ENCODE measurements at regions not wholly inside any gene's neighbourhood (a gene's known extent, or its start where the extent isn't known, plus 50 kb on each side); places are given as distances from the start of the nearest gene placed in this dataset.

- no peak for TF ChIP-seq CTCF (IDR thresholded peaks at IDR 0.05; ENCODE audit: insufficient read depth, low read depth, low read length)
- DNase-seq (ENCODE audit: low read depth), result no peak
- no peak overlapping the region for H3K4me3 ChIP-seq (ENCODE audit: low read depth, low read length)
These were observed 236.1 kb upstream of the GLI3 start for GRCh38 chr7:42473099-42473498.

- no peak for DNase-seq (ENCODE audit: low read depth)
- TF ChIP-seq CTCF (IDR thresholded peaks at IDR 0.05; ENCODE audit: insufficient read depth, low read depth, low read length), result no peak
- H3K4me3 ChIP-seq (ENCODE audit: low read depth, low read length), result no peak overlapping the region
These were observed 234.7 kb upstream of the GLI3 start for GRCh38 chr7:42471573-42472174.

DNA sequence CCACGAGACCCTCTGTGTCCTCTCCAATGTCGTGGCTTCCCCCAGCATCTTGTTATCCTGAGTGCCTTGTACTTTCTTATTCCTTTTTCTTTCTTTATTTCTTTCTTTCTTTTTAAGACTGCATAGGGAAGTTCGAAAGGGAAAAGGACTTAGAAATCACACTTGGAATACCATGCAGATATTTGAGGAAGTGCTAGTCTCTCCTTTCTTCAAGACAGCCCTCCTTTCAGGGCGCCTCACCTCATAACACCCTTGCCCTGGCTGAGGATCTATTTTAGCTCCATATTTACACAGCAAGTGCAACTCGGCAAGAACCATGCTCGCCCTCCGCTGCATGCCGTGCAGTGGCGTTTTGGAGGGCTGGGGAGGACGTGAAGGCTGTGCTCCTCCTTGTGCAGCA lies 232.3 kb upstream of the GLI3 start:
- H3K4me3 ChIP-seq (ENCODE audit: low read depth, low read length), result no peak overlapping the region
- no peak for TF ChIP-seq CTCF (IDR thresholded peaks at IDR 0.05; ENCODE audit: insufficient read depth, low read depth, low read length)
- no peak for DNase-seq (ENCODE audit: low read depth)

GRCh38 chr7:42468471-42468870 lies 231.5 kb upstream of the GLI3 start:
- no peak for TF ChIP-seq CTCF (IDR thresholded peaks at IDR 0.05; ENCODE audit: insufficient read depth, low read depth, low read length)
- no peak for DNase-seq (ENCODE audit: low read depth)
- no peak overlapping the region for H3K4me3 ChIP-seq (ENCODE audit: low read depth, low read length)

- DNase-seq (ENCODE audit: low read depth), result no peak
- TF ChIP-seq CTCF (IDR thresholded peaks at IDR 0.05; ENCODE audit: insufficient read depth, low read depth, low read length), result no peak
- H3K4me3 ChIP-seq (ENCODE audit: low read depth, low read length), result no peak overlapping the region
These were observed 224.5 kb upstream of the GLI3 start for GRCh38 chr7:42461537-42461936.

DNA sequence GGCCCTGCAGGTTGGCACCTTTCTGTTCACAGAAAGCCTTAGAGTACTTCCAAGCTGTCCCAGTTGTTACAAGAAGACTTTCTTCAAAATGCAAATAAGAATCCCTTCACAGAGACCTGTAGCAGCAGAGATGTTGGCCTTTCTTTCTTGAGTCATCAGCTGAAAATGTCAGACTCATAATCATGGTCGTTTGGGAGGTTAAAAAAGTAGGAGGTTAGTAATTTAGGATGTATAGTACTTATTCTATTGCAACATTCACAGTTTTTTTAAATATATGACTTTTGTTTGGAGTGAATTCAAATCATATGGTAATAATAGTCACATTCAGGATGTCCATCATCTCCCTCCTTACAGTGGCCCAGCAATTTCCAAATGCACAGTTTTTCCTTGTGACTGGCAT lies 223.9 kb upstream of the GLI3 start:
- H3K4me3 ChIP-seq (ENCODE audit: low read depth, low read length), result no peak overlapping the region
- no peak for DNase-seq (ENCODE audit: low read depth)
- no peak for TF ChIP-seq CTCF (IDR thresholded peaks at IDR 0.05; ENCODE audit: insufficient read depth, low read depth, low read length)

DNA sequence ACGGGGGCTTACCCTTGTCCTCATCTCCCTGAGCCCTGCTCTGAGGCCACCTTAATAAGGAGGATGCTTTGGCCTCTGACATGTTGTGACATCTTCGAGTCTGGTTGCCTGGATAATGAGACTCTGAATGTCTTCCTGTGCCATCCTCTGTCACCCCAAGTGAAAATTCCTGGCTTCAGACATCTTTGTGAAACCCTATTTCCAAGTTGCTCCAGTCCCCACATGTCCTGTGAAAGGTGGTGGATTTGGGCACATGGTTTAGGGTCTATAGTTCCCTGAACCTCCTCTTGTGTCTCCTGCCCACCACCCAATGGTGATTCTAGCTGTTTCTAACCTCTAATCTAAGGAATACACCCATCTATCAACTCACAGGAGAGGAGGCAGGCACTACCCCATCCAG lies 223.1 kb upstream of the GLI3 start:
- no peak for DNase-seq (ENCODE audit: low read depth)
- no peak overlapping the region for H3K4me3 ChIP-seq (ENCODE audit: low read depth, low read length)
- no peak for TF ChIP-seq CTCF (IDR thresholded peaks at IDR 0.05; ENCODE audit: insufficient read depth, low read depth, low read length)

Data from fibroblast of villous mesenchyme (primary cell).